DMS153 treated with DMSO at 0.1 percent for 48 hours (cell line): ENCODE measurements at regions not wholly inside any gene's neighbourhood (a gene's known extent, or its start where the extent isn't known, plus 50 kb on each side); places are given as distances from the start of the nearest gene placed in this dataset.
A peak's percentile ranks its signal among the peaks of the same experiment; 100 is the strongest.
"Not testable (repeated sequence)": the region's sequence is repeated elsewhere in the genome, so short reads cannot be mapped to it uniquely, and the experiment has no call there.

Experiments
- DNase-seq: peaks from one replicate; lab custom pipeline; 2025; ENCODE audit not compliant: unreplicated experiment; lab: John Stamatoyannopoulos, UW

DNA sequence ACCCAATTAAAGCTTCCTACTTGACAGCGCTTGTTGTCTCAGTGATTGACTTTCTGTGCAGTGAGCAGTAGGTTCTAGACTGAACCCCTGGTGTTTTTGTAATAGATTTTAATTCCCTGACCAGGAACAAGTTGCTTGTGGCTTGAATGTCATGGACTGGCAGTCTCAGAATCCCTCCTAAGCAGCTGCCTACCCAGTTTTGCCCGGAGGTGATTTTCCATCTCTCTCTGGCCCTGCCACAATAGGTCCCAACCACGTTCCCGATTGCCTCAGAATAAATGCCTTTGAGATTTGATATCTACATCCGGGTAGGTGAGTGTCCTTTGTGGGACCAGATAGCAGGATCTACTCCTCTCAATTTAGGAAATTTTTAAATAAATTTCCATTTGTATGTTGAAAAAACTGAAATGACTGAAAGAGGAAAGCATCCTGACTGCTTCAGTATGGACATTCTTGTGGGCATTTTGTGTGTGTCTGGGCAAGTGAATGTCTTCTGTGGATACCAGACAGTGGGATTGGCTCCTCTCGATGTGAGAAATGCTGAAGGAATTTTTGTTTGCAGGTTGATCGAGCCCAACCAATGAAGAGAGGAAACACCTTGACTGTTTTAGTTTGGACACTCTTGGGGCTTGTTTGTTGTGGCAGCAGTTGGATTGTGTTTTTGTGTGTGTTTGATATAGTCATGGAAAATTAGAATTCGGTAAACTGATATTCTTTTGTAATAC is 1607.4 kb downstream of the C4orf33 start:
- no peak for DNase-seq

DNA sequence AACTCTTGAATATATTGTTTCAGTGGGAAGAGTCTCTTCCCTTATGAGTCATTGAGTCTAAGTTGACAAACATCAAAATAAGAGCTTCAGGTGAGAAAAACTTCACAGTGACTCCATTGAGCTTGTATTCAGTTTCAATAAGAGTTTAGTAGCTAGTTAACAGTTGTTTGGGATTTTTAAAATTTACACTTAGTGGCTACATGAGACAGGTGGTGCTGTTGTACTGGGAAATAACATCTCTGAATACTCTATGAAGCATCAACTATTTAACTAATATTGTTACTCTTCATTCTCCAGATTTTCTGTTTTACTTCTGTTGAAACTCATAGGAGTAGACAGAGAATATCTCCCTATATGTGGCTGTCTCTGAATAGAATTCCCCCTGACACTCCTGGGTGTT is 1609.1 kb downstream of the C4orf33 start:
- DNase-seq = no peak

DNA sequence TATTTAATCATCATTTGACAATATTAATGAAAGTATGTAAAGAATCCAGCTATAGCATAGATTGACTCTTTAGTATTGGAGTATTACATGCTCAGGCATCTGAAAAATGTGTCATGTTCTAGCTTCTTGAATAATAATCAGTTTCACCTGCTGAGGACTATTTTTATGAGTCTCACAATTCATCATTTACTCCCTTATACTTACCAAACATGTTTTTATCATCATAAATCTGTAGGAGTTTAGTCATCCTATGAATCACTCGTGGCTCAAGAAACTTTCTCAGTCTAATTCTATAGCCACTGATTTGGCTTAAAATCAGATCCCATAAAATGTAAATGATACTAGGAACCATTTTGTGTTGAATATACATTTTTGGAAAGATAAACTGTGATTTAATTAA is 1616.1 kb downstream of the C4orf33 start:
- DNase-seq = no peak

DNA sequence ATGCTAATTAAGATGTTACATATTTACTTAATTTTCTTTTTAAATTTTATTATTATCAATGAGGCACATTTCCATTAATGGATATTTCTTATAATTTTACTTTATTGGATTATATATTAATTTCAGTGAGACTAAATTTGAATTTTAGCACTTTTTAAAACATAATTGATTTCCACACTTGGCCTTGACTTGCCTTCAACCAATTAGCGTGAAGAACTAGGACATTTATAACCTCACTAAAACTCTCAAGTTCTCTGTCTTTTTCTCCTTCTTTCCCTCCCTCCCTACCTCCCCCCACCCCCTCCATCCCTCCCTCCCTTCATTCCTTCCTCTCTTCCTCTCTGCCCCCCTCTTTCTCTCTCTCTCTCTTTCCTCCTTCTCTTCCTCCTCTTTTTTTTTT is 1618.1 kb downstream of the C4orf33 start:
- DNase-seq = no peak

DNA sequence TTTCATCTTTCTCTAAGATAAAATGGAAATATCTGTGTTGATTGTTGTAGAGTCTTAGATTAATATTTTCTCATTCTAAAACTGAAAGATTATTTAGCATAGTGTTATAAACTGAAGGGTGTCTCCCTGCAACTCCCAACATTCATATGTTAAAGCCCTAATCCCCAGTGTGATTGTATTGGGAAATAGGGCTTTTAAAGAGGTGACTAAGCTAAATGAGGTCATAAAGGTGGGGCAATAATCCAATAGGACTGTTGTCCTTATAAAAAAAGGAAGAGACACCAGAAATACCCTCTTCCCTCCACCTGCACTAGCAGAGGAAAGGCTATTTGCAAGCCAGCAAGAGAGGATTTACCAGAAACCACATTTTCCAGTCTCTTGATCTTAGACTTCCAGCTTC is 1626.4 kb downstream of the C4orf33 start:
- no peak for DNase-seq

DNA sequence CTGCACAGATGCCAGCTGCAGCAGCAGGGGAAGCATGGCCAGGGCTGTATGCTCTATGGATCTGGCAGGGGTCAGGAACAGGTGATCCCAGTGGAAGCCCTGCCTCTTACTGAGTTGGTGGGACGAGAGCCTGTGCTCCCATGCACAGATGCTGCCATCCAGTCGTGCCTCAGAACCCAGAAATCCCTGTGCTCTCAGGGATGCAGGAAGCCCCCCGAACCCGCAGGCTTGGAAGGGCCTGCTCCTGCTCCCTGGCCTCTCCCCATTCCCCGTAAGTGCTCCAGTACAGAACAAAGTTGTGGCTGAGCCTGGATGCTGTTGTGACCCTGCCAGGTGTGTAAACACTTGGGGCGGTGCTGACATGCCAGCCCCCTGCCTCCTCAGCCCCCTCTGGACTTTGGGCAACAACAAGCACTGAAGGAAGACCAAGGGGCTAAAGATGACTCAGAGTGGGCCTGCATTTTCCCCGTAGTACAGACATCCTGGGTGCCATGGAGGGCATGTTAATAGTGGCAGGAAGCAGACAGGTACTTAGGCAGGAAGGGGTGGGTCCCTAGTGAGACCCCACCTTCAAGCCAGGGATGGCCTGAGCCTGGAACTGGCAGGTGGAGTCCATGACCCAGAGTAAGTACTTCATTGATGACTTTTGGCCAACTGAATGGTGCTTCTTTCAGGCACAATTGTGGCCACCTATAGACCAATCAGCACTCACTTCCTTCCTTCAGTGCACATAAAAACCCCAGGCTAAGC is 1640.7 kb downstream of the C4orf33 start:
- no peak for DNase-seq

DNA sequence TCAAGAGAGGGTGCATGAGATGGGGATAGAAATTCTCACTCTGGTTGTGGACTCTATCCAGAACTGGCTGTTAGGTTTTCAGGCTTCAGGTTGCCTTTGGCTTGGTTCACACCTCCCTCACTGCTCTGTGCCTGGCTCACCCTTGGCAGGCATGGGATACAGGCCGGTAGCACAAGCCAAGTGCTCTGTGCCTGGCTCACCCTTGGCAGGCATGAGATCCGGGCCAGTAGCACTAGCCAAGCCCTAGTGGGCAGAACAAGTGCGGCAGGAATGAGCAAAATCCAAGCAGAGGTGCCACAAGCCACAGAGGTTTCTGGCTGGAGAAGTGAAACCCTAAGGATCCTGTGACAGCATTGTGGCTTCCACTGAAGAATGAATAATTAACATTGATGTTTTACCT is 1642.3 kb downstream of the C4orf33 start:
- no peak for DNase-seq

DNA sequence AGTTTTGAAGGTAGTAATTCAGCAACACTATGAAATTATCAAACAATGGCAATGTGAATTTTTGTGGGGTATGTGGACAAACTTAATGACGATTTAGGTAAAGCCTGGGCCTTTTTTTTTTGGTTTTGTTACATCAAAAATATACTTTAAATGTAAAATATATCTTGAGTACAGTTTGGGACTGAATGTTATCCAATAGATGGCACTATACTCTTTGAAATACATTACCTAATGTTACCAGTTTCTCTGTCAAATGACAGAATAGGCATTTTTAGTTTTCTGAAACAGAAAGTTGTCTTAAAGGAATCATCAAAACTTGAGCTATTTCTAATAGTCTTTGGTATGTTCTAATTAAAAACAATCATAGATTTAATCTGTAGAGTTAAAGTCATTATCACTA is 1651.9 kb downstream of the C4orf33 start:
- peak; percentile 5 for DNase-seq

DNA sequence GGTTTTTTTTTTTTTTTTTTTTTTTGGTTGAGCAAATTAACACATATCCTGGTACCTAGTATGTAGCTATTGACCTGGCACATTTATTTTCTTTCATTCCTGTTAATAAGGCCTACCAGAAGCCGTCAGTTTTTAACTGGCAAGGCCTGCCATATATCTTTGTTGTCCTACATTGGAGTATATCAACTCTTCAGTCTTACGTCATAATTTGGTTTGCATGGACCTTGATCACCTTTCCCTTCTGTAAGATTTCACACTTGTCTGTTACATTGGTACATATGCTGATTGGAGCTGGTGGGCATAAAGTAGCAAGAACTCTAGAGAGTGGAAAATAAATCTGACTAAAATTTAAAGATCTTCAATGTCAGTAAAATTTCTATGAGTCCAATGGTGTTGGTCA is 1658.0 kb downstream of the C4orf33 start:
- no peak for DNase-seq

DNA sequence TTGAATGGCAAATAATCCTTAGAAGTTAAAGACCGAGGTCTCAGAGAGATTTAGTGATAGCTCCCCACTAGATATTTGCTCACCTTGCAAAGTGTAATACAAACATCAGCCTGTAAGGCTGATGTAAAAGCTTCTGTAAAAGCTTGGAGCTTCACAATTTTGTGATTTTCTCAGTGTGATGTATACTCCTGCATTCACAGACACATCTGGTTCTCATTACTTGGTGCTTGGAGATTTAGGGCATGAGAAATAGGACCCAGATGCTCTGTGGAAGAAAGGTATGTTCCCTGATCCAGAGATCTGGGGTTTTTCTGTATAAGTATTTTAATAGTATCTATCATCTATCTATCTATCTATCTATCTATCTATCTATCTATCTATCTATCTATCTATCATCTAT is 1664.3 kb downstream of the C4orf33 start:
- DNase-seq = no peak

DNA sequence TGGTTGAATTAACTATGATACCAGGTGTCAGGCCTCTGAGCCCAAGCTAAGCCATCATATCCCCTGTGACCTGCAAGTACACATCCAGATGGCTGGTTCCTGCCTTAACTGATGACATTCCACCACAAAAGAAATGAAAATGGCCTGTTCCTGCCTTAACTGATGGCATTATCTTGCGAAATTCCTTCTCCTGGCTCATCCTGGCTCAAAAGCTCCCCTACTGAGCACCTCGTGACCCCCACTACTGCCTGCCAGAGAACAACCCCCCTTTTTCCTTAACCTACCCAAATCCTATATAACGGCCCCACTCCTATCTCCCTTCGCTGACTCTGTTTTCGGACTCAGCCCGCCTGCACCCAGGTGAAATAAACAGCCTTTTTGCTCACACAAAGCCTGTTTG is 1671.4 kb downstream of the C4orf33 start:
- DNase-seq = not testable (repeated sequence)

DNA sequence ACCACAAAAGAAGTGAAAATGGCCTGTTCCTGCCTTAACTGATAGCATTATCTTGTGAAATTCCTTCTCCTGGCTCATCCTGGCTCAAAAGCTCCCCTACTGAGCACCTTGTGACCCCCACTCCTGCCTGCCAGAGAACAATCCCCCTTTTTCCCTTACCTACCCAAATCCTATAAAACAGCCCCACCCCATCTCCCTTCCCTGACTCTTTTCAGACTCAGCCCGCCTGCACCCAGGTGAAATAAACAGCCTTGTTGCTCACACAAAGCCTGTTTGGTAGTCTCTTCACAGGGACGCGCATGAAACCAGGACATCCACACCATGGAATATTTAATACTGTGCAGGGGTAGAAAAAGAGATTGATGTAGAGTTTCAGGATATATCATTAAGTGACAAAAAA is 1677.0 kb downstream of the C4orf33 start:
- not testable (repeated sequence) for DNase-seq

DNA sequence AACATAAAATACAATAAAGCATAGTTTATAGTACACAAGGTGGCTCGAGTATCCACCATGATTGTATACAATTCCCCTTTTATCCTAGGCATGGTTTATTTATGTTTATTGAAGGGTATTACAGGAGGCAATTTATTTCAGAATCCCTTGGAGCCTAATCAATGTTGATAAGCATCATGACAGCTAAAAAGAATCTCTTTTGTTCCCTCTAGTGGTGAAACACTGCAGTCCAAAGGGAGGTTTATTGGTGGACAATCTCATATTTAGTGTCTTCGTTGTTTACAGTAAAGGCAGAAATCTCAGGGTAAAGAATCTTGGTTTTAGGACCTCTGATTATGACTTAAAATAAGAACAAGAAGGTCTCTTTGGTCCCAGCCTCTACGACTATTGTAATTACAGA is 1712.5 kb downstream of the C4orf33 start:
- DNase-seq = no peak

DNA sequence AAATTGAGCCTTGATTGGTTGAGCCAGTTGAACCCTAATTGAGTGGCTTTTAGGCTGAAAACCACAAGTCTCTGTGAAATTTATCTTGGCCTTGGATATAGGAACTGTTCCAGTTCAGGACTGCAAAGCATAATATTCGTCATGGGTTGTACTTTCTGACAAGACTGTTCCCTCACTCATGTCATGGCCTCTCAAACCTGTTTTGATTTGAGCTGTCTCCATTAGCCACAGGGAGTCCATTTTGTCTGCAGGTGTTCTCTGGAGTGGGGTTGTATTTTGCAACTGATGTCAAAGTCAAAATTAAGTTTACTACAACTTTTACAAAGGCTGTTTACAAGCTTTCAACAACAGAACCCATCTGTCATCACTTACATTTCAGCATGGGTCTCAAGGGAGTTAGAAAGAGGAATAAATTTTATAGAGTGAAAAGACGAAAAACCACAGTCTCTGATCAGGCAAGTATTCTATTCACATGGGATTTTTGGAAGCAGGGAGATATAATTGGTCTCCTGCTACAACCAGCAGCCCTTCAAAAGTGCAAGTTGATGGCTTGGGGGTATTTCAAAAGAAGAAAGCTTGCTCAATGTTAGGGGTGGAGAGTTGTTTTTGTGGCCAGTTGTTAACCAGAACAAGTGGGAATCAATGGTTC is 1716.3 kb downstream of the C4orf33 start:
- DNase-seq = no peak

DNA sequence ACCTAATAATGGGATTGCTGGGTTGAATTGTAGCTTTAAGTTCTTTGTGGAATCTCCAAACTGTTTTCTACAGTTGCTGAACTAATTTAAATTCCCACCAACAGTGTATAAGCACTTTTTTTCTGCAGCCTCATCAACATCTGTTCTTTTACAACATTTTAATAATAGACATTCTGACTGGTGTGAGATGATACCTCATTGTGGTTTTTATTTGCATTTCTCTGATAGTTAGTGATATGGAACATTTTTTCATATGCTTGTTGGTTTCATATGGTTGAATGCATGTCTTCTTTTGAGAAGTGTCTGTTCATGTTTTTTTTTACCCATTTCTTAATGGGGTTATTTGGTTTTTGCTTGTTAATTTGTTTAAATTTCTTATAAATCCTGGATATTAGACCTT is 1718.9 kb downstream of the C4orf33 start:
- DNase-seq = no peak

DNA sequence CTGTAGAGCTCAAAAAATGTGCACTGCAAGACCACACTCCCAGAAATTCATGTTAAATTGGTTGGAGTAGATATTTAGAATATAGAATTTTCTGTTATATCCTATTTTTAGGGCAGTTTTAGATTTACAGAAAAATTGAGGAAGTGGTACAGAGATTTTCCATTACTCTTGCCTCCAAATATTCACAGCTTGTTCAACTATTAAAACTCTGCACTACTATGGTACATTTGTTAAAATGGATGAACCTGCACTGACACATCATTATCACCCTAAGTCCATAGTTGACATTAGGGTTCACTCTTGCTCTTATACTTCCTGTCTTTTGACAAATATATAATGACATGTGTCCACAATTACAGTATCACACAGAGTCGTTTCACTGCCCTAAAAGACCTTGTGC is 1724.5 kb downstream of the C4orf33 start:
- no peak for DNase-seq

DNA sequence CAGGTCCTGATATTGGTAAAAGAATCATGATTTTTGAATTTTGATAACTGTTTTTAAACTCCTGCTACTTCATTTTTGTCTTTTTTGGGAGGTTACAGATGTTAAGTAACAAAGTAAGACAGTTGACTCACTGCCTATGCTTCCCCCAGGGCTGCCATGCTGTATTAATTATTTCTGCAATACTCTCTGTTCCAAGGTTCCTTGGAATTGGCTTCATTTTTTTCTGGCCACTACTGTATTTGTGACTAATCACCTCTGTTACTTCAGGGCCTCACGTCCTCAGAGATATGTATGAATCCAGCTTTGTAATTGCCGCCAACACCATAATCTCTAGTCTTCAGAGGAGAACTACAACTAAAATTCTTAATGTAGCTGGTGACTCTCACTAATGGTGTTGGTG is 1729.3 kb downstream of the C4orf33 start:
- no peak for DNase-seq

DNA sequence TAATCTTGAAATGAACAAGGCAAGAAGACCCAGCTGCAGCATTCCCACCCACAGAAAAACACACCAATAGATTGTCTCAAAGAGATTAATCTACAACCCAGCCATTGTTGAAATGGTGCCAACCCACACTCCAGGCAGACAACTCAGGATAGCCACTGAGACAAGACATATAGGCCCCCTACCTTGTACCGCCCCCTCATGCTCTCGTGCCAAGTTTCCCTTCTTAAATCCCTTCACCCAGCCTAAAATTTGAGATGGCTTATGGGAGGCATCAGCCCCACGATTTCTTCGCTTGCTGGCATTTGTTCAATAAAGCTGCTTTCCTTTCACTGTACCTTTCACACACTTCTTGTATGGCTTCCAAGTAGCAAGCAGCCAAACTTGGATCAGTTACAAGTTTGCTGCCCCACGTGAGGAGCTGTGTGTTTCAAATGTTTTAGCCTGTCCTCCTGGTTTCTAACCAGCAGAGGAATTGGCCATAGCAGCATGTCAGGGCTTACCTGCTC is 1754.1 kb downstream of the C4orf33 start:
- DNase-seq = no peak

DNA sequence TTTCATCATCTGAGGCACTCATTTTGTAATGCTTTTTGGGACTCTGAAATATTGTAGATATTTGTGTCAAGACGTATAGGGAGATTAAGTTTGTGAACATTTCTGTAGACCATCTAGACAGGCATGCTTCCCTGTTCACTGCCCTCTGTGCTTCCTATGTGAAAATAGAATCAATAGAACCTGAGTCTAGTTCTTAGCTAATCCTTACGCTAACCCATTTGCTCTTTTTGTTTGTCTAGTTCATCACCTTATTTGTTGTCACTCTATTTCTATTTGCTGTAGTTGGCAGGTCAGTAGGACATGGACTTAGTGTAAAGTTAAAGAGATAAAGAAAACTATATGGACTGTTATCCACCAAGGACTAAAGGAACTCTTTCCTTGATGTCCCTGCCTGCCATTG is 1755.2 kb downstream of the C4orf33 start:
- DNase-seq = no peak

DNA sequence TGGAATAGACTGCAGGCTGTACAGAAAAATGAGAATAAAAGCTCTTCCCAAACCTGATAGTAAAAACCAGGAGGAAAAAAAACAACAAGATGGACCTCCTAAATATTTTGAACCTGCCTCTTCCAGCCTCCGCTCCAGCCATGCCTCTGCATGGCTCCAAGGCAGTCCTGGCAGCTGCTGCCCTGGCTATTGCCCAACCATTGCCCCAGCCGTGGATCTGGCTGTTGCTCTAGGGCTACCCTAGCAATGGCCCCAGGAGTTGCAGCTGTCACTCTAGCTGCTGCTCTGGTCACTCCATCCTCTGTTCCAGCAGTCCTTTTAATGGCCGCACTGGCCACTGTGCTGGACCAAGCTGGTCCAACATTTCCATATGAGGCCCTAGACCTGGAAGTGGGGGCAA is 1756.0 kb downstream of the C4orf33 start:
- DNase-seq = no peak

DNA sequence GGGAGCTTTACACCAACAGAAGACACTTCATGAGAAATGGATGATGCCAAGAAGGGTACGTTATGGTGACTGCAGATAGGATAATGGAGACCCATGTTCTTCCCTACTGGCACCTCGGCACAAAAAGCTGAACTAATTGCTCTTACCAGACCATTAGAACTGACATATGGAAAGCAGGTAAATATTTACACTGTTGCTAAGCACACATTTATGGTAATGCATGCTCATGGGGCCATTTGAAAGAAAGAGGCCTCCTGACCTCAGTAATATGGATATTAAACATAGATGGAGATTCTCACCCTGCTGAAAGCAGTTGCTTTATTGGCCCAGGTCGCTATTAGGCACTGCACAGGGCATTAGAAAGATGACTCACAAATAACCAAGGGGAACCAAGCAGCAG is 1759.6 kb downstream of the C4orf33 start:
- peak; percentile 39 for DNase-seq

DNA sequence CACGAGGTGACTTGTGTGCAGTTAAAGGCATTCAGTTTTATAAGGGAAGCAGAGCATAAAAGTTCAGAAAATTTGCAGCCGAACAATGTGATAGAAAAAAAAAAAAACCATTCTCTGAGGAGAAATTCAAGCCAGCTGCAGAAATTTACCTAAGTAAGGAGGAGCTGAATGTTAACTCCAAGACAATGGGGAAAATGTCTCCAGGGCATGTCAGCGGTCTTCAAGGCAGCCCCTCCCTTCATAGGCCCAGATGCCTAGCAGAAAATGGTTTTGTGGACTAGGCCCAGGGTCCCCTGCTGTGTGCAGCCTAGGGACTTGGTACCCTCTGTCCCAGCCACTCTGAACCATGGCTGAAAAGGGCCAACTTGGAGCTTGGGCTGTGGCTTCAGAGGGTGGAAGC is 1764.0 kb downstream of the C4orf33 start:
- no peak for DNase-seq
